Tibial artery (tissue), 4 donors: ENCODE measurements at regions not wholly inside any gene's neighbourhood (a gene's known extent, or its start where the extent isn't known, plus 50 kb on each side); places are given as distances from the start of the nearest gene placed in this dataset.

Source experiments
- DNase-seq, 2 donors: peaks; one replicate each; pipeline ENCODE4 v3.0.0-alpha.2; 2019
- H3K27ac ChIP-seq, 2 donors: fragments of 200-600 bp; sonication (generic) in 1 of 2; 1 replicate in 1 of 2; 2 replicates in 1 of 2; pipeline ENCODE4 v1.5.1; 2018 to 2019; ENCODE audit warnings: mild to moderate bottlenecking in 1 of 2
- H3K27me3 ChIP-seq, 2 donors: fragments of 200-600 bp; sonication (generic) in 1 of 2; one replicate each; pipeline versions ENCODE4 v1.5.1 to v1.6.0; 2016 to 2019
- H3K36me3 ChIP-seq, 3 donors: fragments of 200-600 bp; sonication (generic) in 2 of 3; one replicate each; pipeline ENCODE4 v1.5.1; 2016 to 2019; ENCODE audit warnings: mild to moderate bottlenecking in 2 of 3
- H3K4me1 ChIP-seq, 4 donors: fragments of 200-600 bp; sonication (generic) in 2 of 4; 1 replicate in 3 of 4; 2 replicates in 1 of 4; pipeline ENCODE4 v1.5.1; 2016 to 2019
- H3K4me3 ChIP-seq, 2 donors: fragments of 200-600 bp; sonication (generic) in 1 of 2; 1 replicate in 1 of 2; 2 replicates in 1 of 2; pipeline ENCODE4 v1.5.1; 2018 to 2019; ENCODE audit warnings: mild to moderate bottlenecking in 2 of 2
- H3K9me3 ChIP-seq, 3 donors: fragments of 200-600 bp; sonication (generic) in 1 of 3; one replicate each; pipeline ENCODE4 v1.5.1; 2016 to 2019
- intact Hi-C: fragments of 100-400 bp; cut with DNase I; formaldehyde crosslinking; loops from one replicate; pipeline ENCODE4 v1.15.0; 2023; ENCODE audit warnings: low total_unique reads
- TF ChIP-seq, protein P1 (sequence below), 2 experiments: fragments of 200-600 bp in 1 of 2; fragments of 450-650 bp in 1 of 2; IDR thresholded peaks; one replicate each; pipeline ENCODE4 v1.5.1; 2017 to 2019; ENCODE audit warnings: antibody characterized with exemption in 2 of 2, mild to moderate bottlenecking in 1 of 2, moderate library complexity in 1 of 2

DNA sequence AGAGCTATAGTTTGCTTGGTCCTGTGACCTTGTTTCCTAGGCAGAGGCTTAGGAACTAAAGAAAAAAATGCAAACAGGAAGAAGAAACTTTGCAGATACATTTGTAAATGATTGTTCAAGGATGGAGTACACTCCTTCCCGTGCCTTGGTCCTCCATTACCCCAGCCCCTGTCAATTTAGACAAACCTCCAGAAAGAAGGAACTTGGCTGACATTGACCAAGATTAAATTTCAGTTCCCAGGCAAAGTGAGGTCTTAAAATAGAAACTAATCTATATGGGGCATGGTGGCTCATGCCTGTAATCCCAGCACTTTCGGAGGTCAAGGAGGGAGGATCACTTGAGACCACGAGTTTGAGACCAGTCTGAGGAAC, 179.9 kb upstream of the FN1 start:
- Histone ChIP-seq H3K27ac (no peak overlapping the region), H3K9me3 (no peaks in the 10 kb centered on the region), H3K27me3 (no peaks in the 10 kb centered on the region), H3K36me3 (no peaks in the 10 kb centered on the region), H3K4me3 (no peak overlapping the region), H3K4me1 (peaks cover 0 to 27% (median 5%) of the 10 kb centered on the region in 4 donors)
- DNase-seq: no peak
- intact Hi-C loops: loop anchor here (10.0 kb wide), 1 partner anchor 89 kb away; no protein-coding TSS in a partner anchor
- TF ChIP-seq, protein P1, sequence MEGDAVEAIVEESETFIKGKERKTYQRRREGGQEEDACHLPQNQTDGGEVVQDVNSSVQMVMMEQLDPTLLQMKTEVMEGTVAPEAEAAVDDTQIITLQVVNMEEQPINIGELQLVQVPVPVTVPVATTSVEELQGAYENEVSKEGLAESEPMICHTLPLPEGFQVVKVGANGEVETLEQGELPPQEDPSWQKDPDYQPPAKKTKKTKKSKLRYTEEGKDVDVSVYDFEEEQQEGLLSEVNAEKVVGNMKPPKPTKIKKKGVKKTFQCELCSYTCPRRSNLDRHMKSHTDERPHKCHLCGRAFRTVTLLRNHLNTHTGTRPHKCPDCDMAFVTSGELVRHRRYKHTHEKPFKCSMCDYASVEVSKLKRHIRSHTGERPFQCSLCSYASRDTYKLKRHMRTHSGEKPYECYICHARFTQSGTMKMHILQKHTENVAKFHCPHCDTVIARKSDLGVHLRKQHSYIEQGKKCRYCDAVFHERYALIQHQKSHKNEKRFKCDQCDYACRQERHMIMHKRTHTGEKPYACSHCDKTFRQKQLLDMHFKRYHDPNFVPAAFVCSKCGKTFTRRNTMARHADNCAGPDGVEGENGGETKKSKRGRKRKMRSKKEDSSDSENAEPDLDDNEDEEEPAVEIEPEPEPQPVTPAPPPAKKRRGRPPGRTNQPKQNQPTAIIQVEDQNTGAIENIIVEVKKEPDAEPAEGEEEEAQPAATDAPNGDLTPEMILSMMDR (IDR thresholded peaks at IDR 0.05): no peak

DNA sequence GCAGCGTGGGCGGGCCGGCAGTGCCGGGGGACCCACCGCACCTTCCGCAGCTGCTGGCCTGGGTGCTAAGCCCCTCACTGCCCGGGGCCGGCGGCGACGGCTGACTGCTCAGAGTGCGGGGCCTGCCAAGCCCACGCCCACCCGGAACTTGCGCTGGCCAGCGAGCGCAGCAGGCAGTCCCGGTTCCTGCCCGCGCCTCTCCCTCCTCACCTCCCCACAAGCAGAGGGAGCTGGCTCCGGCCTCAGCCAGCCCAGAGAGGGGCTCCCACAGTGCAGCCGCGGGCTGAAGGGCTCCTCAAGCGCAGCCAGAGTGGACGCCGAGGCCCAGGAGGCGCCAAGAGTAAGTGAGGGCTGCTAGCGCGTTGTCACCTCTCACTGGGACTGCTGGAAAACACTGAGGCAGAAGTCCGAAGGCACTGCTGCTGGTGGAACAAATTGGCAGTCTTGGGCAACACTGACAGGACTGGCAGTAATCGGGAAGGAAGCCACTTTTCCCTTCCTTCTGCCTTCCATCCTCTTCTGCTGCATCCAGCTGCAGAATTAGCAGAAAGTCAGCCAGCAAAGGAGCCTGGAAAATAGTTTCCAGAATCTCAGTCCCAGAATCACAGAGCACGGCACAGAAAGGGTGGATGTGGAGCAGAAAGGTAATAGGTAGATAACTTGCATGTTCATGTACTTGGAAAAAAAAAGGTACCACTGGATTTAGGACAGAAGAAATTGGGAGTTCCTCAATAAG, 179.4 kb upstream of the FN1 start:
- no peak for DNase-seq
- no peaks in the 10 kb centered on the region for H3K27me3 ChIP-seq
- H3K9me3 ChIP-seq: no peaks in the 10 kb centered on the region
- H3K4me3 ChIP-seq: no peak overlapping the region
- no peak overlapping the region for H3K27ac ChIP-seq
- peaks cover 0 to 27% (median 5%) of the 10 kb centered on the region in 4 donors for H3K4me1 ChIP-seq
- H3K36me3 ChIP-seq: no peaks in the 10 kb centered on the region
- intact Hi-C loops: loop anchor here (10.0 kb wide), 1 partner anchor 90 kb away; no protein-coding TSS in a partner anchor
- TF ChIP-seq, protein P1 (IDR thresholded peaks at IDR 0.05): no peak

DNA sequence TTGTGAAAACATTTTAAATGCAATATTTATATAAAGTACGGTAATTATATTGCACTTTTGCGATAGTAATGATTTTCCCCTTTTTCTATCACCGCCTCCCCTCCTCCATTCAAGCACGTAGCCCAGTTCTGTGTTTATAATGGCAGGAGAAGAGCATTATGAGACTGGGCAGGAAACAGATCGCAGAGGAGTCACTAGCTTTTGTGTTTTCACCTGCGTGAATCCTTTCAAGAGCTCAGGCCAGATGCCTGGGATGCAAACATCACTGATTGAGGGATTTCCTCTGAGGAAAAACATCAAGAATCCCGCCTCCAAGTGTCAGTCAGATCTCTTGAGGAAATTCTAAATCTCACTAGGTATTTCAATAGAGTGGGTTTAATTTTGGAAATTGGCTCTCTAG, 178.4 kb upstream of the FN1 start:
- Histone ChIP-seq H3K9me3 (no peaks in the 10 kb centered on the region), H3K27ac (no peak overlapping the region), H3K4me3 (no peak overlapping the region), H3K36me3 (no peaks in the 10 kb centered on the region), H3K4me1 (peaks cover 0 to 20% (median 3%) of the 10 kb centered on the region in 4 donors), H3K27me3 (no peaks in the 10 kb centered on the region)
- no peak for DNase-seq
- intact Hi-C loops: loop anchor here (10.0 kb wide), 1 partner anchor 91 kb away; no protein-coding TSS in a partner anchor
- TF ChIP-seq, protein P1 (IDR thresholded peaks at IDR 0.05): no peak

DNA sequence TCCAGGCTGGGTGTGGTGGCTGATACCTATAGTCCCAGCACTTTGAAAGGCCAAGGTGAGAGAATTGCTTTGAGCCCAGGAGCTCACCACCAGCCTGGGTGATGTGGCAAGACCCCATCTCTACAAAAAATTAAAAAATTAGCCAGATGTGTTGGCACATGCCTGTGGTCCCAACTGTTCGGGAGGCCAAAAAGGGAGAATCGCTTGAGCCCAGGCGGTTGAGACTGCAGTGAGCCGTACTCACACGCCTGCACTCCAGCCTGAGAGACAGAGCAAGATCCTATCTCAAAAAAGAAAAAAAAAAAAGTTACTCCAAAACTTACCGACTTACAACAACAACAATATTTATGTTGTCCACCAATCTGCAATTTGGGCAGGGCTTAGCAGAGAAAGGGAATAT, 178.0 kb upstream of the FN1 start:
- TF ChIP-seq, protein P1 (IDR thresholded peaks at IDR 0.05): no peak
- intact Hi-C loops: loop anchor here (10.0 kb wide), 1 partner anchor 91 kb away; no protein-coding TSS in a partner anchor

DNA sequence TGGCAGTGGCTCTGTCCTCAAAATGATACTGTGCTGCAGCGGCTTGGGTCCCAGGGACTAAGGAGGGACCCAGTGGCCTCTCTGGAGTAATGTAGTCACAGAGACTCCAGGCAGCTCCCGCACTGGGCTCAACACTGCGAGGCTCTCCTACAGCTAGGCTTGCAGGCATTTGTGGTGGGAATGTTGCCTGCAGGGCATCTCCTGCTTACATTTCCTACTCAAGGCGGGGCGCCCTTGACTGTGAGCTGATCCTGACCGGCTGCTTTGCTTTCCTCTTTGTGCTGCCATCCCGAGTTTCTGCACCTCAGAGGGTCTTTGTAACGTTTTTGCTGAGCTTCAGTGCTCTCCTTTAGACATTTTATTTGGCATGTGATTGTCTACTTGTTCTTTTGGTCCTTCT, 177.4 kb upstream of the FN1 start:
- Histone ChIP-seq H3K27ac (no peak overlapping the region), H3K4me1 (peaks cover 0 to 14% (median 0%) of the 10 kb centered on the region in 4 donors), H3K27me3 (no peaks in the 10 kb centered on the region), H3K4me3 (no peak overlapping the region), H3K36me3 (no peaks in the 10 kb centered on the region), H3K9me3 (no peaks in the 10 kb centered on the region)
- DNase-seq: no peak
- intact Hi-C loops: loop anchor here (10.0 kb wide), 1 partner anchor 92 kb away; no protein-coding TSS in a partner anchor
- TF ChIP-seq, protein P1 (IDR thresholded peaks at IDR 0.05): no peak

More for the DNA sequence above, 178.0 kb upstream of the FN1 start:
- Histone ChIP-seq H3K9me3 (no peaks in the 10 kb centered on the region), H3K4me3 (no peak overlapping the region), H3K27me3 (no peaks in the 10 kb centered on the region), H3K27ac (no peak overlapping the region), H3K36me3 (no peaks in the 10 kb centered on the region), H3K4me1 (peaks cover 0 to 16% (median under 1%) of the 10 kb centered on the region in 4 donors)
- no peak for DNase-seq
